ENCODE measurements at regions not wholly inside any gene's neighbourhood (a gene's known extent, or its start where the extent isn't known, plus 50 kb on each side); places are given as distances from the start of the nearest gene placed in this dataset.

- Histone ChIP-seq H3K4me3 (ENCODE audit: low read depth in 1 of 2, low read length in 1 of 2) (no peak overlapping the region), H3K4me1 (ENCODE audit: control insufficient read depth in 1 of 2, insufficient read depth in 1 of 2, low read depth in 1 of 2, low read length in 1 of 2) (no peaks in the 10 kb centered on the region), H3K36me3 (no peaks in the 10 kb centered on the region), H3K27me3 (peaks cover 5% of the 10 kb centered on the region), H3K9me3 (no peaks in the 10 kb centered on the region), H3K27ac (no peak overlapping the region)
- TF ChIP-seq CTCF (IDR thresholded peaks at IDR 0.05): no peak
Measured at GRCh38 chr2:66217039-66217585, 217.8 kb upstream of the MEIS1 start.

- Histone ChIP-seq H3K27me3 (peaks cover 5% of the 10 kb centered on the region), H3K4me3 (ENCODE audit: low read depth in 1 of 2, low read length in 1 of 2) (no peak overlapping the region), H3K4me1 (ENCODE audit: control insufficient read depth in 1 of 2, insufficient read depth in 1 of 2, low read depth in 1 of 2, low read length in 1 of 2) (no peaks in the 10 kb centered on the region), H3K9me3 (no peaks in the 10 kb centered on the region), H3K36me3 (no peaks in the 10 kb centered on the region), H3K27ac (no peak overlapping the region)
- TF ChIP-seq CTCF (IDR thresholded peaks at IDR 0.05): no peak
Measured at GRCh38 chr2:66212749-66213148, 222.2 kb upstream of the MEIS1 start.

GRCh38 chr2:66202586-66202985 is 232.3 kb upstream of the MEIS1 start:
- no peak overlapping the region for H3K4me3 ChIP-seq (ENCODE audit: low read depth in 1 of 2, low read length in 1 of 2)
- H3K27ac ChIP-seq: no peak overlapping the region
- TF ChIP-seq CTCF (IDR thresholded peaks at IDR 0.05): no peak
- no peaks in the 10 kb centered on the region for H3K4me1 ChIP-seq (ENCODE audit: control insufficient read depth in 1 of 2, insufficient read depth in 1 of 2, low read depth in 1 of 2, low read length in 1 of 2)
- no peaks in the 10 kb centered on the region for H3K9me3 ChIP-seq
- no peaks in the 10 kb centered on the region for H3K36me3 ChIP-seq
- H3K27me3 ChIP-seq: no peaks in the 10 kb centered on the region

GRCh38 chr2:66201242-66201641 is 233.7 kb upstream of the MEIS1 start:
- Histone ChIP-seq H3K36me3 (no peaks in the 10 kb centered on the region), H3K9me3 (no peaks in the 10 kb centered on the region), H3K4me3 (ENCODE audit: low read depth in 1 of 2, low read length in 1 of 2) (no peak overlapping the region), H3K27ac (no peak overlapping the region), H3K4me1 (ENCODE audit: control insufficient read depth in 1 of 2, insufficient read depth in 1 of 2, low read depth in 1 of 2, low read length in 1 of 2) (no peaks in the 10 kb centered on the region), H3K27me3 (no peaks in the 10 kb centered on the region)
- TF ChIP-seq CTCF (IDR thresholded peaks at IDR 0.05): no peak

- no peaks in the 10 kb centered on the region for H3K4me1 ChIP-seq (ENCODE audit: control insufficient read depth in 1 of 2, insufficient read depth in 1 of 2, low read depth in 1 of 2, low read length in 1 of 2)
- no peak overlapping the region for H3K4me3 ChIP-seq (ENCODE audit: low read depth in 1 of 2, low read length in 1 of 2)
- H3K27ac ChIP-seq: no peak overlapping the region
- H3K9me3 ChIP-seq: no peaks in the 10 kb centered on the region
- H3K36me3 ChIP-seq: no peaks in the 10 kb centered on the region
- TF ChIP-seq CTCF (IDR thresholded peaks at IDR 0.05): no peak
- no peaks in the 10 kb centered on the region for H3K27me3 ChIP-seq
Measured at GRCh38 chr2:66198873-66199272, 236.1 kb upstream of the MEIS1 start.

- Histone ChIP-seq H3K9me3 (no peaks in the 10 kb centered on the region), H3K4me3 (ENCODE audit: low read depth in 1 of 2, low read length in 1 of 2) (no peak overlapping the region), H3K4me1 (ENCODE audit: control insufficient read depth in 1 of 2, insufficient read depth in 1 of 2, low read depth in 1 of 2, low read length in 1 of 2) (peaks cover 17 to 21% of the 10 kb centered on the region in 2 experiments), H3K27ac (no peak overlapping the region), H3K36me3 (no peaks in the 10 kb centered on the region), H3K27me3 (no peaks in the 10 kb centered on the region)
- TF ChIP-seq CTCF (IDR thresholded peaks at IDR 0.05): no peak
Measured at GRCh38 chr2:66192888-66193287, 242.0 kb upstream of the MEIS1 start.
